Ascending aorta (tissue), 2 donors: ENCODE measurements at regions not wholly inside any gene's neighbourhood (a gene's known extent, or its start where the extent isn't known, plus 50 kb on each side); places are given as distances from the start of the nearest gene placed in this dataset.
A peak's percentile ranks its signal among the peaks of the same experiment; 100 is the strongest.

ENCODE experiments used
- DNase-seq, 2 donors: peaks; one replicate each; pipeline ENCODE4 v3.0.0-alpha.2; 2019; ENCODE audit warnings: low spot score in 2 of 2
- H3K27ac ChIP-seq, 2 donors: fragments of 200-600 bp; sonication (generic); one replicate each; pipeline ENCODE4 v1.5.1; 2016 to 2017; ENCODE audit warnings: mild to moderate bottlenecking in 1 of 2
- H3K27me3 ChIP-seq: fragments of 200-600 bp; sonication (generic); one replicate; pipeline ENCODE4 v1.5.1; 2017
- H3K36me3 ChIP-seq, 2 donors: fragments of 200-600 bp; sonication (generic); one replicate each; pipeline ENCODE4 v1.5.1; 2016
- H3K4me1 ChIP-seq, 2 donors: fragments of 200-600 bp; sonication (generic); one replicate each; pipeline ENCODE4 v1.5.1; 2016 to 2017; ENCODE audit warnings: mild to moderate bottlenecking in 1 of 2
- H3K4me3 ChIP-seq, 2 donors: fragments of 200-600 bp; sonication (generic); one replicate each; pipeline ENCODE4 v1.5.1; 2016 to 2017; ENCODE audit warnings: mild to moderate bottlenecking in 1 of 2
- H3K9me3 ChIP-seq, 2 donors: fragments of 200-600 bp; sonication (generic); one replicate each; pipeline ENCODE4 v1.5.1; 2016
- intact Hi-C: fragments of 100-400 bp; cut with DNase I; formaldehyde crosslinking; loops from one replicate; pipeline ENCODE4 v1.15.1; 2023
- TF ChIP-seq, protein P1 (sequence below), 3 experiments: fragments of 200-600 bp in 2 of 3; fragments of 450-650 bp in 1 of 3; sonication (generic) in 2 of 3; IDR thresholded peaks; one replicate each; pipeline ENCODE4 v1.5.1; 2016 to 2019; ENCODE audit warnings: antibody characterized with exemption in 3 of 3, mild to moderate bottlenecking in 1 of 3, moderate library complexity in 1 of 3

DNA sequence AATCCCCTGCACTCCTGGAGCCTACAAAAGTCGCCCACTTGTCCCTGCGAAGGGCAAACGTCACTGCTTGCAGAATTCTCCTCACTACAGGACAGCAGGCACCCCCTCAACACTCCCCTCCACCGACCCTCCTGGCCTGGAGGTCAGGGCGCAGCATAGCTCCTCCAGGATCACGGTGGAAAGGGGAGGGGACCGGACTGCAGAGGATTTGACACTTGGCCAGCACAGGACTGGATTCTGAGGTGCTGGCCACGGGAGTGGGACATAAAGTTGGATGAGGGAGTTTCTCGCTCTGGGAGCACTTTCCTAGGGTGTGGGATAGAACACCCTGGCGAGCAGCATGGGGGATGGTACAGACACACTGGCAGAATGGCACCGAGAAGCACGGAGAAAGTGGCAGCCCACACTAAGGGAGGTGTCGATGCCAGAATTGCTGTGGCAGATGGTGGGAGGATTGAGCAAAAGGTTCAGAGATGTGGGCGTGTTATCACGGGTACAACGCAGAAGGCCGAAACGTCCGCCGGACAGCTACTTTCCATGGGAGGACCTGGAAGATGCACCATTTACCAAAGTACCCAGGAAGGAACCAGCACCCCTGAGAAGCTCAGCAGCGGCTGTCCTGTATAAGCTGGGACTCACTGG is 51.4 kb upstream of the DIO3 start:
- intact Hi-C loops: no loop called here

DNA sequence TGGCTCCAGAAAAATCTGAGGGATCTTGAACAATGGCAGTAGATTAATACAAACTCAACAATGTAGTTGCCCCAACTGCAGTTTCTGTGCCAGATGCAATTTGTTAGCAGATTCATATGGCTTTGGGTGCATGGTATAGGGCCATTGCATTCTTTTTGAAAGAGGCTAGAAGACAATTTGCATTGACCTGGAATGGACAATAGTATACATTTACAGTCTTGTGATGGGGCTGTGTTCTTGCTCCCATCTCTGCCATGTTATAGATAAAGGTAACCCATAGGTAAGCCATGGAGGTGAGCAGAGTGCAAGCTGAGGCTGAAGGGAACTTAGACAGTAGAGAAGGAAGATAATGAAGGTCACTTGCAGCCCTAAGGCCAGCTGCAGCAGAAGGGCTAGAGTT is 50.1 kb upstream of the DIO3 start:
- H3K27me3 ChIP-seq: no peaks in the 10 kb centered on the region
- no peak overlapping the region for H3K4me3 ChIP-seq
- intact Hi-C loops: no loop called here
- H3K4me1 ChIP-seq: no peaks in the 10 kb centered on the region
- peaks cover 0 to 2% of the 10 kb centered on the region in 2 donors for H3K9me3 ChIP-seq
- TF ChIP-seq, protein P1, sequence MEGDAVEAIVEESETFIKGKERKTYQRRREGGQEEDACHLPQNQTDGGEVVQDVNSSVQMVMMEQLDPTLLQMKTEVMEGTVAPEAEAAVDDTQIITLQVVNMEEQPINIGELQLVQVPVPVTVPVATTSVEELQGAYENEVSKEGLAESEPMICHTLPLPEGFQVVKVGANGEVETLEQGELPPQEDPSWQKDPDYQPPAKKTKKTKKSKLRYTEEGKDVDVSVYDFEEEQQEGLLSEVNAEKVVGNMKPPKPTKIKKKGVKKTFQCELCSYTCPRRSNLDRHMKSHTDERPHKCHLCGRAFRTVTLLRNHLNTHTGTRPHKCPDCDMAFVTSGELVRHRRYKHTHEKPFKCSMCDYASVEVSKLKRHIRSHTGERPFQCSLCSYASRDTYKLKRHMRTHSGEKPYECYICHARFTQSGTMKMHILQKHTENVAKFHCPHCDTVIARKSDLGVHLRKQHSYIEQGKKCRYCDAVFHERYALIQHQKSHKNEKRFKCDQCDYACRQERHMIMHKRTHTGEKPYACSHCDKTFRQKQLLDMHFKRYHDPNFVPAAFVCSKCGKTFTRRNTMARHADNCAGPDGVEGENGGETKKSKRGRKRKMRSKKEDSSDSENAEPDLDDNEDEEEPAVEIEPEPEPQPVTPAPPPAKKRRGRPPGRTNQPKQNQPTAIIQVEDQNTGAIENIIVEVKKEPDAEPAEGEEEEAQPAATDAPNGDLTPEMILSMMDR (IDR thresholded peaks at IDR 0.05): no peak
- no peaks in the 10 kb centered on the region for H3K36me3 ChIP-seq
- no peak overlapping the region for H3K27ac ChIP-seq
- no peak for DNase-seq

More for the DNA sequence above, 51.4 kb upstream of the DIO3 start:
- TF ChIP-seq, protein P1 (IDR thresholded peaks at IDR 0.05): no peak
- H3K27me3 ChIP-seq: no peaks in the 10 kb centered on the region
- H3K36me3 ChIP-seq: no peaks in the 10 kb centered on the region
- no peak overlapping the region for H3K4me3 ChIP-seq
- DNase-seq: peak in 1 of 2 donors; percentile 52
- H3K4me1 ChIP-seq: no peaks in the 10 kb centered on the region
- no peak overlapping the region for H3K27ac ChIP-seq
- H3K9me3 ChIP-seq: no peaks in the 10 kb centered on the region
